Breast epithelium (tissue), 4 donors: ENCODE measurements at regions not wholly inside any gene's neighbourhood (a gene's known extent, or its start where the extent isn't known, plus 50 kb on each side); places are given as distances from the start of the nearest gene placed in this dataset.

Experiments
- DNase-seq, 2 donors: peaks; one replicate each; pipeline ENCODE4 v3.0.0-alpha.2; 2019; ENCODE audit warnings: low spot score in 2 of 2
- H3K27ac ChIP-seq, 2 donors: fragments of 200-600 bp; sonication (generic) in 1 of 2; one replicate each; pipeline ENCODE4 v1.5.1; 2016 to 2019; ENCODE audit warnings: mild to moderate bottlenecking in 1 of 2
- H3K27me3 ChIP-seq, 2 donors: fragments of 200-600 bp; sonication (generic) in 1 of 2; one replicate each; pipeline versions ENCODE4 v1.5.1 to v1.6.0; 2017 to 2019; ENCODE audit warnings: control low read depth in 1 of 2, mild to moderate bottlenecking in 1 of 2
- H3K36me3 ChIP-seq: fragments of 200-600 bp; one replicate; pipeline ENCODE4 v1.5.1; 2019
- H3K4me1 ChIP-seq, 2 donors: fragments of 200-600 bp; sonication (generic); one replicate each; pipeline ENCODE4 v1.5.1; 2016 to 2019; ENCODE audit warnings: control low read depth in 1 of 2
- H3K4me3 ChIP-seq, 3 donors: fragments of 200-600 bp; sonication (generic); 1 replicate in 2 of 3; 2 replicates in 1 of 3; pipeline ENCODE4 v1.5.1; 2016 to 2019; ENCODE audit warnings: mild to moderate bottlenecking in 3 of 3, moderate library complexity in 2 of 3
- H3K9me3 ChIP-seq, 2 donors: fragments of 200-600 bp; sonication (generic) in 1 of 2; one replicate each; pipeline ENCODE4 v1.5.1; 2016 to 2019; ENCODE audit warnings: control low read depth in 1 of 2
- POLR2A ChIP-seq: fragments of 450-650 bp; IDR thresholded peaks from one replicate; pipeline ENCODE4 v1.6.1; 2016; ENCODE audit warnings: antibody characterized with exemption, mild to moderate bottlenecking, moderate library complexity
- POLR2AphosphoS5 ChIP-seq, 3 donors: sonication (generic); formaldehyde crosslinking; IDR thresholded peaks; one replicate each; pipeline ENCODE4 v1.6.1; 2017; ENCODE audit warnings: antibody characterized with exemption in 3 of 3
- intact Hi-C: fragments of 100-400 bp; cut with DNase I; formaldehyde crosslinking; loops from one replicate; pipeline ENCODE4 v1.15.1; 2023; ENCODE audit warnings: low total_unique reads
- TF ChIP-seq, protein P1 (sequence below), 3 donors: fragments of 450-650 bp; IDR thresholded peaks; one replicate each; pipeline ENCODE4 v1.5.1; 2016 to 2017; ENCODE audit warnings: antibody characterized with exemption in 3 of 3, mild to moderate bottlenecking in 3 of 3, moderate library complexity in 3 of 3

- intact Hi-C loops, result no loop called here
- Histone ChIP-seq H3K9me3 (peaks cover 0 to 10% of the 10 kb centered on the region in 2 donors), H3K4me3 (no peak overlapping the region), H3K27me3 (no peaks in the 10 kb centered on the region), H3K27ac (no peak overlapping the region), H3K4me1 (no peaks in the 10 kb centered on the region), H3K36me3 (no peaks in the 10 kb centered on the region)
- DNase-seq, result no peak
- no peak for TF ChIP-seq POLR2AphosphoS5 (IDR thresholded peaks at IDR 0.05)
- TF ChIP-seq, protein P1, sequence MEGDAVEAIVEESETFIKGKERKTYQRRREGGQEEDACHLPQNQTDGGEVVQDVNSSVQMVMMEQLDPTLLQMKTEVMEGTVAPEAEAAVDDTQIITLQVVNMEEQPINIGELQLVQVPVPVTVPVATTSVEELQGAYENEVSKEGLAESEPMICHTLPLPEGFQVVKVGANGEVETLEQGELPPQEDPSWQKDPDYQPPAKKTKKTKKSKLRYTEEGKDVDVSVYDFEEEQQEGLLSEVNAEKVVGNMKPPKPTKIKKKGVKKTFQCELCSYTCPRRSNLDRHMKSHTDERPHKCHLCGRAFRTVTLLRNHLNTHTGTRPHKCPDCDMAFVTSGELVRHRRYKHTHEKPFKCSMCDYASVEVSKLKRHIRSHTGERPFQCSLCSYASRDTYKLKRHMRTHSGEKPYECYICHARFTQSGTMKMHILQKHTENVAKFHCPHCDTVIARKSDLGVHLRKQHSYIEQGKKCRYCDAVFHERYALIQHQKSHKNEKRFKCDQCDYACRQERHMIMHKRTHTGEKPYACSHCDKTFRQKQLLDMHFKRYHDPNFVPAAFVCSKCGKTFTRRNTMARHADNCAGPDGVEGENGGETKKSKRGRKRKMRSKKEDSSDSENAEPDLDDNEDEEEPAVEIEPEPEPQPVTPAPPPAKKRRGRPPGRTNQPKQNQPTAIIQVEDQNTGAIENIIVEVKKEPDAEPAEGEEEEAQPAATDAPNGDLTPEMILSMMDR (IDR thresholded peaks at IDR 0.05), result no peak
- no peak for TF ChIP-seq POLR2A
Measured at GRCh38 chr4:103457566-103457965, 259.4 kb upstream of the CENPE start.

DNA sequence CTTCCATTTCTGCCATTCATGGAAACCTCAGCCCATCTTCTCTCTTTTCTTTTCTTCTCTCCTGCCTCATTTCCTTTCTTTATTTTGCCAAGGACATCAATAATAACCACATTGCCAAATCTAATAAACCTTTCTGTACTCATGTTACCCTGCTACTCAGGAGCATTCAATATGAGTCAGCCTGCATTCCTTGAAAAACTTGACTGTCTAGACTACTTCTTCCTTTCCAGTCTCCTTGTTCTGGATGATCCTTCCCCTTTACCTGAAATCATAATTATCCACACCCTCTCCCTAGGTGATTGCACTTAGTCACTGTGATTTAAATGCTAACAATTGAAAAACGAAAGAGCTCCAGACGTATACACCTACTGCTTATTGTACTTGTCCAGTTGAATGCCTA, 253.2 kb upstream of the CENPE start:
- H3K27ac ChIP-seq, result no peak overlapping the region
- no peaks in the 10 kb centered on the region for H3K27me3 ChIP-seq
- no peak overlapping the region for H3K4me3 ChIP-seq
- TF ChIP-seq POLR2A (no peak), POLR2AphosphoS5 (IDR thresholded peaks at IDR 0.05) (no peak)
- TF ChIP-seq, protein P1 (IDR thresholded peaks at IDR 0.05), result no peak
- H3K9me3 ChIP-seq, result peaks cover 0 to 10% of the 10 kb centered on the region in 2 donors
- DNase-seq, result no peak
- H3K4me1 ChIP-seq, result no peaks in the 10 kb centered on the region
- H3K36me3 ChIP-seq, result no peaks in the 10 kb centered on the region
- intact Hi-C loops, result no loop called here

- Histone ChIP-seq H3K36me3 (no peaks in the 10 kb centered on the region), H3K4me3 (no peak overlapping the region), H3K9me3 (peaks cover 0 to 10% of the 10 kb centered on the region in 2 donors), H3K27me3 (no peaks in the 10 kb centered on the region), H3K27ac (no peak overlapping the region), H3K4me1 (no peaks in the 10 kb centered on the region)
- TF ChIP-seq, protein P1 (IDR thresholded peaks at IDR 0.05), result no peak
- TF ChIP-seq POLR2AphosphoS5 (IDR thresholded peaks at IDR 0.05) (no peak), POLR2A (no peak)
- intact Hi-C loops, result no loop called here
- DNase-seq, result no peak
Measured at GRCh38 chr4:103450693-103451092, 252.6 kb upstream of the CENPE start.

- TF ChIP-seq POLR2AphosphoS5 (IDR thresholded peaks at IDR 0.05) (no peak), POLR2A (no peak)
- TF ChIP-seq, protein P1 (IDR thresholded peaks at IDR 0.05), result no peak
- Histone ChIP-seq H3K27ac (no peak overlapping the region), H3K27me3 (no peaks in the 10 kb centered on the region), H3K4me3 (no peak overlapping the region), H3K4me1 (no peaks in the 10 kb centered on the region), H3K36me3 (no peaks in the 10 kb centered on the region), H3K9me3 (no peaks in the 10 kb centered on the region)
- no peak for DNase-seq
- intact Hi-C loops, result no loop called here
Measured at GRCh38 chr4:103449296-103450023, 251.3 kb upstream of the CENPE start.

- Histone ChIP-seq H3K27me3 (no peaks in the 10 kb centered on the region), H3K4me1 (no peaks in the 10 kb centered on the region), H3K36me3 (no peaks in the 10 kb centered on the region), H3K9me3 (no peaks in the 10 kb centered on the region), H3K27ac (no peak overlapping the region), H3K4me3 (no peak overlapping the region)
- intact Hi-C loops, result no loop called here
- no peak for DNase-seq
- no peak for TF ChIP-seq POLR2AphosphoS5 (IDR thresholded peaks at IDR 0.05)
- no peak for TF ChIP-seq POLR2A
- TF ChIP-seq, protein P1 (IDR thresholded peaks at IDR 0.05), result no peak
Measured at GRCh38 chr4:103445377-103445776, 247.2 kb upstream of the CENPE start.
